Central memory CD8-positive, alpha-beta T cell (primary cell): ENCODE measurements at regions not wholly inside any gene's neighbourhood (a gene's known extent, or its start where the extent isn't known, plus 50 kb on each side); places are given as distances from the start of the nearest gene placed in this dataset.
"Not testable (repeated sequence)": the region's sequence is repeated elsewhere in the genome, so short reads cannot be mapped to it uniquely, and the experiment has no call there.

Source experiments
- ATAC-seq: fragments of 150-1000 bp; cut with Tn5 transposase; replicated peaks from 2 replicates; pipeline ENCODE4 v1.10.0; 2022; ENCODE audit warnings: mild to moderate bottlenecking, moderate FRiP score, moderate number of reproducible peaks; ENCODE audit not compliant: poor library complexity, severe bottlenecking; ENCODE audit errors: extremely low read depth
- DNase-seq, 2 donors: peaks; one replicate each; pipeline ENCODE4 v3.0.0; 2021; ENCODE audit warnings: low spot score in 2 of 2
- H3K27ac Mint-ChIP-seq: one replicate; pipeline ENCODE4 v1.8.0; 2022; ENCODE audit warnings: low read depth, mild to moderate bottlenecking, moderate library complexity, mixed read lengths
- H3K27me3 Mint-ChIP-seq: one replicate; pipeline ENCODE4 v1.8.0; 2022; ENCODE audit warnings: mixed read lengths
- H3K36me3 Mint-ChIP-seq: one replicate; pipeline ENCODE4 v1.8.0; 2022; ENCODE audit warnings: mild to moderate bottlenecking, moderate library complexity, mixed read lengths; ENCODE audit not compliant: insufficient read depth
- H3K4me1 Mint-ChIP-seq: one replicate; pipeline ENCODE4 v1.8.0; 2022; ENCODE audit warnings: mixed read lengths
- H3K4me3 Mint-ChIP-seq: one replicate; pipeline ENCODE4 v1.8.0; 2022; ENCODE audit warnings: mild to moderate bottlenecking, moderate library complexity, mixed read lengths
- H3K9me3 Mint-ChIP-seq: one replicate; pipeline ENCODE4 v1.8.0; 2022; ENCODE audit warnings: mixed read lengths

DNA sequence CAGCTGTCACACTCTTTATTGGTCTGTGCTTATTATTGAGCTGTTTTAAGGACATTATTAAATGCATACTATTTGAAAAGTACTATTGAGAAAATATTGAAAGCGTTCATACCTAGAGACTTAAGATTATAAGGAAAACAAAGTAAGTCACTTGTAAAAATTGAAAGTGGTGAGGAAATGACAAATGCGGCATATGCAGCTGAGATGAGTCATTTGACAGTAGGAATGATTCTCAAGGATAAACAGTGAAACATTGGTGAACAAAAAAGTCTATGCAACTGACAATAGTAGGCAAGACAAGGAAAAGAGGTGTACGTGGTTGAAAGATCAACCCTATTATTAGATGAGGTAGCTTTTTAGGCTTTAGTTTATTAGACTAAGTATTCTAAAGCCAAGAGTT lies 82.6 kb upstream of the MAP10 start:
- peaks cover 15% of the 10 kb centered on the region for H3K4me1 Mint-ChIP-seq
- peaks cover 2% of the 10 kb centered on the region for H3K36me3 Mint-ChIP-seq
- ATAC-seq (no peak), DNase-seq (no peak)
- H3K9me3 Mint-ChIP-seq, result peaks cover 6% of the 10 kb centered on the region
- H3K27ac Mint-ChIP-seq, result no peak overlapping the region
- H3K4me3 Mint-ChIP-seq, result no peak overlapping the region
- peaks cover 53% of the 10 kb centered on the region for H3K27me3 Mint-ChIP-seq

DNA sequence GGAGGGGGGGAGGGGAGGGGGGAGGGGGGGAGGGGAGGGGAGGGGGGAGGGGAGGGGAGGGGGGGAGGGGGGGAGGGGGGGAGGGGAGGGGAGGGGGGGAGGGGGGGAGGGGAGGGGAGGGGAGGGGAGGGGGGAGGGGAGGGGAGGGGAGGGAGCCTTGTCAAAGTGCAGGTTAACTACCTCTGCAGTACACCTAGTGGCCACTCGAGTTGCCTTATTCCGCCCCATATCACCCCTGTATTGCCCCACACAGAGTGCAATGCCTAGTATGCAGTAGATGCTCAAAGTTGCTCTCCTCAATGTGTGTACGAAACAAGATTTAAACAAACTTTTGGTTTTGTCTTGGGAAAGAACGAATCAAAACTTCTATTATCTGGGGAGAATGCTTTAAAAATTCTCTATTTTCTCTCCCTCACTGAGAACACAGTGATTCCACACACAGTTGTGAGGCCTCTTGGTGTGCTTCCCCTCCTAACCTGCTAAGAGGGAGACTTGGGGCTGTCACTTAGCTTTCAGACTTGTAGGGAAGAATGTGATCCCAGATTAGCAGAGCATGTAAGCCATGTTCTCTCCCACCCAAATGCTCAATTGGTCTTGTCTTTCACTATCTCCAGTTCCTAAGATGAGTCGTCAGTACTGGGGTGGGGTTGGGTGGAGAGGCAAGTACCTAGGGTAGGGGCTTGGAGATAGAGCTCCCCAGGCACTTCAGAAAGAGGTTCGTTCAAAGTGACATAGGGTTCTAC lies 79.7 kb upstream of the MAP10 start:
- no peak for ATAC-seq
- H3K27ac Mint-ChIP-seq, result no peak overlapping the region

GRCh38 chr1:232726048-232726779 lies 79.0 kb upstream of the MAP10 start:
- Mint-ChIP-seq H3K27me3 (peaks cover 42% of the 10 kb centered on the region), H3K36me3 (peaks cover 2% of the 10 kb centered on the region), H3K4me3 (no peak overlapping the region), H3K9me3 (no peaks in the 10 kb centered on the region), H3K4me1 (peaks cover 11% of the 10 kb centered on the region), H3K27ac (no peak overlapping the region)
- no peak for ATAC-seq
- DNase-seq, result no peak

More for the DNA sequence above, 79.7 kb upstream of the MAP10 start:
- Mint-ChIP-seq H3K36me3 (peaks cover 2% of the 10 kb centered on the region), H3K4me1 (peaks cover 11% of the 10 kb centered on the region), H3K27me3 (peaks cover 44% of the 10 kb centered on the region), H3K9me3 (no peaks in the 10 kb centered on the region), H3K4me3 (no peak overlapping the region)
- DNase-seq, result no peak

GRCh38 chr1:232728507-232729263 lies 76.5 kb upstream of the MAP10 start:
- no peaks in the 10 kb centered on the region for H3K9me3 Mint-ChIP-seq
- no peak overlapping the region for H3K27ac Mint-ChIP-seq
- DNase-seq (no peak), ATAC-seq (no peak)
- no peak overlapping the region for H3K4me3 Mint-ChIP-seq
- H3K27me3 Mint-ChIP-seq, result peaks cover 34% of the 10 kb centered on the region
- peaks cover 2% of the 10 kb centered on the region for H3K36me3 Mint-ChIP-seq
- H3K4me1 Mint-ChIP-seq, result peaks cover 11% of the 10 kb centered on the region

DNA sequence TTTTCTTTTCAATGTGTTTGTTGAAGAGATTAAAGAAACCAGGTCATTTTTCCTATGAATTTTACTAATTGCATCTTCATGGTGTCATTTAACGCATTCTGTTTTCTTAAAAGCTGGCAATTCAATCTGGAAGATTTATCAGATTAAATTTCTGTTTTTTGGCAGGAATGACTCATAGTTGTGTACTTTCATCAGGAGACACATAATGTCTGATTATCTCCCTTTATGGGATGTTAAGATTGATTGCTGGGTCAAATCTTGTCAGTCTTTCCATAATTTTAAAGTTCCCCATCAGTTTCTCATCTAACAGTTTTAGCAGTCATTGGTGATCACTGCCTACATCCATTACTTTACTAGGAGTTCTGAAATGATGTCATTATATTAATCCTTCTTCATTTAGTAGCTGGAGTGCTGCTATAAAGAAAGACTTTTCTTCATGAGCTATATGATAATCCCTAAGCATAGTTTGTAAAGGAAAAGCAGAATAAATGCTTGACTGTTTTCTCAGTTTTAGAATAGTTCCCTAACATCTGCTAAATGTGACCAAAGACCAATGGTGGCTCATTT lies 72.8 kb upstream of the MAP10 start:
- Mint-ChIP-seq H3K36me3 (no peaks in the 10 kb centered on the region), H3K27ac (no peak overlapping the region), H3K27me3 (peaks cover 25% of the 10 kb centered on the region), H3K4me3 (no peak overlapping the region), H3K4me1 (peaks cover 6% of the 10 kb centered on the region), H3K9me3 (no peaks in the 10 kb centered on the region)
- no peak for ATAC-seq
- no peak for DNase-seq

GRCh38 chr1:232737917-232738316 lies 67.3 kb upstream of the MAP10 start:
- Mint-ChIP-seq H3K4me1 (peaks cover 6% of the 10 kb centered on the region), H3K27ac (no peak overlapping the region), H3K27me3 (no peaks in the 10 kb centered on the region), H3K4me3 (no peak overlapping the region), H3K36me3 (no peaks in the 10 kb centered on the region), H3K9me3 (no peaks in the 10 kb centered on the region)
- no peak for DNase-seq
- ATAC-seq, result no peak

DNA sequence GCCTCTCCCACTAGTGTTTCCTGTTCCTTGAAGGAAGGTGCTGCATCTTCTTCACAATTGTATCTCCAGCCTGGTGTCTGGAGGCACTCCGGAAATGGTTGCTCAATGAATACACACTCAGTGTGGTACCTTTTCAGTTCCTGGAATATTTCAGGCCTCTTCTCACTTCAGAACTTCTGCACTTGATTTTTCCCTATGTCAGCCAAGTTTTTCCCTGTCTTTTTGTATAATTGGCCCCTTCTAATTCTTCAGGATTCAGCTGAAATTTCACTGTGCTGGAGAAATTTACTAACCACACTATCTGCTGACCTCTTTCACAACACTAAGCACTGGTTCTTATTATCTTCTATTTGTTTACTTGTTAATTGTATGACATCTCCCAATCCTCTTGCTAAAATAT lies 61.2 kb upstream of the MAP10 start:
- ATAC-seq, result no peak
- no peaks in the 10 kb centered on the region for H3K4me1 Mint-ChIP-seq

GRCh38 chr1:232744847-232745246 lies 60.4 kb upstream of the MAP10 start:
- Mint-ChIP-seq H3K27me3 (no peaks in the 10 kb centered on the region), H3K4me1 (no peaks in the 10 kb centered on the region), H3K4me3 (no peak overlapping the region), H3K27ac (no peak overlapping the region), H3K9me3 (peaks cover 8% of the 10 kb centered on the region), H3K36me3 (no peaks in the 10 kb centered on the region)
- ATAC-seq, result no peak
- no peak for DNase-seq

More for the DNA sequence above, 61.2 kb upstream of the MAP10 start:
- no peaks in the 10 kb centered on the region for H3K27me3 Mint-ChIP-seq
- no peak for DNase-seq
- H3K36me3 Mint-ChIP-seq, result no peaks in the 10 kb centered on the region
- no peak overlapping the region for H3K27ac Mint-ChIP-seq
- no peak overlapping the region for H3K4me3 Mint-ChIP-seq
- H3K9me3 Mint-ChIP-seq, result peaks cover 4% of the 10 kb centered on the region

GRCh38 chr1:232745698-232746097 lies 59.5 kb upstream of the MAP10 start:
- not testable (repeated sequence) for H3K36me3 Mint-ChIP-seq, DNase-seq, ATAC-seq, H3K9me3 Mint-ChIP-seq, H3K27ac Mint-ChIP-seq, H3K4me1 Mint-ChIP-seq, H3K27me3 Mint-ChIP-seq, H3K4me3 Mint-ChIP-seq

GRCh38 chr1:232748910-232749368 lies 56.3 kb upstream of the MAP10 start:
- H3K27me3 Mint-ChIP-seq, result peaks cover 11% of the 10 kb centered on the region
- H3K27ac Mint-ChIP-seq, result no peak overlapping the region
- peaks cover 8% of the 10 kb centered on the region for H3K9me3 Mint-ChIP-seq
- no peak for ATAC-seq
- H3K4me1 Mint-ChIP-seq, result no peaks in the 10 kb centered on the region
- no peaks in the 10 kb centered on the region for H3K36me3 Mint-ChIP-seq
- H3K4me3 Mint-ChIP-seq, result no peak overlapping the region
- DNase-seq, result no peak

- H3K27me3 Mint-ChIP-seq, result peaks cover 11% of the 10 kb centered on the region
- no peaks in the 10 kb centered on the region for H3K4me1 Mint-ChIP-seq
- no peak overlapping the region for H3K4me3 Mint-ChIP-seq
- H3K27ac Mint-ChIP-seq, result no peak overlapping the region
- H3K36me3 Mint-ChIP-seq, result no peaks in the 10 kb centered on the region
- H3K9me3 Mint-ChIP-seq, result peaks cover 8% of the 10 kb centered on the region
- DNase-seq, result no peak
- no peak for ATAC-seq
Measured at GRCh38 chr1:232751393-232752140, 53.6 kb upstream of the MAP10 start.

- Mint-ChIP-seq H3K4me1 (no peaks in the 10 kb centered on the region), H3K4me3 (no peak overlapping the region), H3K27me3 (peaks cover 11% of the 10 kb centered on the region), H3K36me3 (no peaks in the 10 kb centered on the region), H3K27ac (no peak overlapping the region), H3K9me3 (peaks cover 8% of the 10 kb centered on the region)
- DNase-seq (no peak), ATAC-seq (no peak)
Measured at GRCh38 chr1:232752365-232752764, 52.9 kb upstream of the MAP10 start.
